ENCODE measurements at regions not wholly inside any gene's neighbourhood (a gene's known extent, or its start where the extent isn't known, plus 50 kb on each side); places are given as distances from the start of the nearest gene placed in this dataset.

DNA sequence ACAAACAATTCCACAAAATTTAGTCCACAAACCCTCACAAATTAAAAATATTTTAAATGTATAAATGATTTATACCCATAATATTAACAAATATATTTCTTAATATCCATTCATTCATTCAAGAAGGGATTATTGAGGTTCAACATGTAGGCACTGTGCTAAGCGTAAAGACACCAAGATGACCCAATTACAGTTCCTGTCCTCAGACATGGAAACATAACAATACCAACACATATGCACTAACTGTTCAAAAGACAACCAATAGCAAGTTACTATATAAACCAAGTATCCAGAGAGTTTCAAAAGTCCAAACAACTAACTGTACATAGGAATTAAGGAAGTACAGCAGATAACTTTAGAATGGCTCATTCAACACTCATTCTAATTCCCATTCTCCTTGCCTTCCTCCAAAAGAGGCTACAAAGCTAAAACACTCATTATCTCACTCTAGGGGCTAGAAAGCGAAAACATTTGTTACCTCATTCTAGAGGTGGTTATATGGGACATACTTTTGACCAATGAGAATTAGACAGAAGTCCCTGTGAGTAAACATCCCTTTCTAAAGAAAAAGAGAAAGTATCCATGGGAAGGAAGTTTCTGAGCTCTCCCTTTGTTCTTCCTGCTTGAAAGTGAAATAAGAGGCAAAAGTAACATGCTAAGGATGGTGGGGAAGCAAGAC, 292.4 kb downstream of the ZEB2 start:
- Histone ChIP-seq H3K23me2 (ENCODE audit: insufficient read length, low read depth, low read length, poor library complexity, severe bottlenecking) (no peaks in the 10 kb centered on the region), H3K4ac (ENCODE audit: low read depth, low read length) (no peak overlapping the region), H2BK15ac (ENCODE audit: low read depth, low read length) (no peak overlapping the region), H3K56ac (ENCODE audit: insufficient read length, low read depth, low read length) (no peak overlapping the region), H2BK12ac (ENCODE audit: insufficient read length, low read depth, low read length) (no peak overlapping the region), H3K9me3 (ENCODE audit: control insufficient read depth, low read depth, low read length) (no peaks in the 10 kb centered on the region), H3K4me2 (ENCODE audit: insufficient read depth, insufficient read length, low read length) (no peak overlapping the region), H2BK20ac (ENCODE audit: low read depth, low read length, poor library complexity, severe bottlenecking) (no peak overlapping the region), H3K9ac (ENCODE audit: extremely low read depth, insufficient read length, low read length) (no peak overlapping the region), H3K23ac (ENCODE audit: insufficient read length, low read depth, low read length) (no peak overlapping the region), H4K8ac (replicated peaks; ENCODE audit: insufficient read length, low read depth, low read length) (no peak overlapping the region), H3K27me3 (ENCODE audit: insufficient read depth, low read length) (no peaks in the 10 kb centered on the region), H2AK5ac (ENCODE audit: insufficient read length, low read length) (no peak overlapping the region), H4K20me1 (ENCODE audit: control insufficient read depth, insufficient read depth, insufficient read length) (no peaks in the 10 kb centered on the region), H3K18ac (ENCODE audit: insufficient read length, low read depth, low read length) (no peak overlapping the region), H4K91ac (ENCODE audit: insufficient read length, low read depth, low read length) (no peak overlapping the region), H3K79me2 (ENCODE audit: insufficient read depth, low read length) (no peaks in the 10 kb centered on the region), H2AFZ (ENCODE audit: low read length) (no peak overlapping the region), H3K14ac (ENCODE audit: insufficient read depth, low read length) (no peak overlapping the region), H2BK5ac (ENCODE audit: insufficient read length, low read length) (no peak overlapping the region), H2BK120ac (ENCODE audit: low read depth, low read length, poor library complexity, severe bottlenecking) (no peak overlapping the region), H4K5ac (ENCODE audit: insufficient read length, low read depth, low read length) (no peak overlapping the region), H3K27ac (ENCODE audit: insufficient read length, low read depth, low read length) (no peak overlapping the region), H3K79me1 (ENCODE audit: insufficient read depth, low read depth, low read length, poor library complexity, severe bottlenecking) (no peaks in the 10 kb centered on the region), H3K4me1 (ENCODE audit: insufficient read depth, low read length) (no peaks in the 10 kb centered on the region; the same call in 1 of the 2 replicates), H3T11ph (ENCODE audit: low read length) (no peak overlapping the region)
- no CpG with 5 or more reads among the region's 2 CpGs for WGBS (ENCODE audit: extremely low coverage, insufficient read length, low lambda C conversion rate)
- Mint-ChIP-seq H3K9me3 (no peaks in the 10 kb centered on the region), H3K27me3 (ENCODE audit: low read depth) (no peaks in the 10 kb centered on the region), H3K4me1 (peaks cover 21% of the 10 kb centered on the region in 2 experiments), H3K27ac (no peak overlapping the region), H3K36me3 (ENCODE audit: insufficient read depth in 1 of 3, low read depth in 3 of 3) (no peaks in the 10 kb centered on the region), H3K4me3 (no peak overlapping the region)
- TF ChIP-seq, protein P1, sequence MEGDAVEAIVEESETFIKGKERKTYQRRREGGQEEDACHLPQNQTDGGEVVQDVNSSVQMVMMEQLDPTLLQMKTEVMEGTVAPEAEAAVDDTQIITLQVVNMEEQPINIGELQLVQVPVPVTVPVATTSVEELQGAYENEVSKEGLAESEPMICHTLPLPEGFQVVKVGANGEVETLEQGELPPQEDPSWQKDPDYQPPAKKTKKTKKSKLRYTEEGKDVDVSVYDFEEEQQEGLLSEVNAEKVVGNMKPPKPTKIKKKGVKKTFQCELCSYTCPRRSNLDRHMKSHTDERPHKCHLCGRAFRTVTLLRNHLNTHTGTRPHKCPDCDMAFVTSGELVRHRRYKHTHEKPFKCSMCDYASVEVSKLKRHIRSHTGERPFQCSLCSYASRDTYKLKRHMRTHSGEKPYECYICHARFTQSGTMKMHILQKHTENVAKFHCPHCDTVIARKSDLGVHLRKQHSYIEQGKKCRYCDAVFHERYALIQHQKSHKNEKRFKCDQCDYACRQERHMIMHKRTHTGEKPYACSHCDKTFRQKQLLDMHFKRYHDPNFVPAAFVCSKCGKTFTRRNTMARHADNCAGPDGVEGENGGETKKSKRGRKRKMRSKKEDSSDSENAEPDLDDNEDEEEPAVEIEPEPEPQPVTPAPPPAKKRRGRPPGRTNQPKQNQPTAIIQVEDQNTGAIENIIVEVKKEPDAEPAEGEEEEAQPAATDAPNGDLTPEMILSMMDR (conservative IDR thresholded peaks at IDR 0.05): no peak
- no peak for DNase-seq

Data from H9 (cell line).